NCI-H2029 (cell line): ENCODE measurements at regions not wholly inside any gene's neighbourhood (a gene's known extent, or its start where the extent isn't known, plus 50 kb on each side); places are given as distances from the start of the nearest gene placed in this dataset.

Source experiments
- DNase-seq: peaks from one replicate; lab custom pipeline; 2025; lab: John Stamatoyannopoulos, UW

- no peak for DNase-seq
Observed at GRCh38 chr13:59537500-59537899, 626.2 kb downstream of the DIAPH3 start.

DNA sequence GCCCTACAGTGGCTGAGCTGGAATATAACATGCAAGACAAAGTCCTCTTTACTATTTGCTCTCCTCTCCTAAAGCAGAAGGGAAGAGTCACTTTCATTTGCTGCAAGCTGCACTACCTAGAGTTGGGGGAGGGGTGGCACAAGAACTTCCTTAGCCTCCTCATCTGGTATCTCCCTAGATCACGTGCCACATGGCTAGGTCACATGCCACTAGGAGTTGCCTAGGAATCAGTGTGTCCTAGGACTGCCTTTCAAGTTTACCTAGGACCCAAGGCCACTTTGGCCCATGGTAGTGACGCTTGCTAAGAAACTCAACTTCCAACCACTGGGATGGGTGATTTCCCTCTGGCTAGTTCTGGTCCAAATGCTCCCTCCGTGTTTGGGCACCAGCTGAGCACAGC is 625.2 kb downstream of the DIAPH3 start:
- no peak for DNase-seq

DNA sequence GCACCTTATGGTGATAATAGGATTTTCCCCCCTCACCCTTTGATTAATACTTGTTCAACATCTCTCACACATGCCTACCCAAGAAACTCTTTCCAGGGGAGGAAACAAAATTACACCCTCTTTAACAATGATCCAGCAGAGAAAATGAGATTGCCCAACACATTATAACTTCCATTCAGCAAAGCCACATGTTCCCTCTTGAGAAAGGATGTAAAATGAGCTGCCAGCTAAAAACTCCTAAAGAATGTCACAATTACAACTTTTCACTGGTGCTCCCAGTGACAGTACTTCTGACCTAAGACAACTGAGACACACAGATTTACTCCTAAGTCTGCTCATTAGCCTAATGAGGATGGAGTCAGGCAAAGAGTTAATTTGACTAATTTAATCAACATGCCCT is 621.4 kb downstream of the DIAPH3 start:
- DNase-seq, result no peak

DNA sequence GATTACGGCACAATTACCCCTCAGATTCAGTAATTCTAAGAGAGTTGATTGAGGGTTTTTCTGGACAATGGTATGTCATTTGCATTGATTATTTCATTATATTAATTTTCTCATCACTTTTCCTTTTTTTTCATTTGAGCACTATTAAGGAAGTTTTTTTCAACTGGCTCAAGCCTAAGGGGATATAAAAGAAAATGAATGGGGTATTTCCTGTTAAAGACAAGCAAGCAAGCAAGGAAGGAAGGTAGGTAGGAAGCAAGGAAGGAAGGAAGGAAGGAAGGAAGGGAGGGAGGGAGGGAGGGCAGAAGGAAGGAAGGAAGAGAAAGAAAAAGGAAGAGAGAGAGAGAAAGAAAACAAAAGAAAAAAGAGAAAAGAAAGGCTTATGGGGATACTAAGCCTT is 620.3 kb downstream of the DIAPH3 start:
- no peak for DNase-seq

DNA sequence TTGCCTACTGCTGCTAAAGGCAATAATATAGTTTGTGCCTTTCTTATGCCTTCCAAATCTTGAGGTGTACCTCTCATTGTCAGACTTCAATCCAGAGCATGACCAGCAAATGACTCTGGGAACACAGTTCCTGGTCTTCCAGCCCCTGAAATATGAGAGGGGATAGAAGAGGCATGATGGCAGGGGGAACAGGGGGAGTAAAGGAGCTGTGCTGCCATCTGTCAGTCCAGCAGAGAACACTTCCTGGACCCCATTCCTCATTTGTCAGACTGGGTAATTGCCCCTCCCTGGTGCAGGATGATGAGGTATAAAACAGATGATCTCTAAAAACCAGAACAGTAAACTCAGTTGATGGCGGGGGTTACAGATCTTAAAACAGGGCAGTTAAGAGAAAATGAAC is 618.7 kb downstream of the DIAPH3 start:
- DNase-seq, result no peak

- DNase-seq, result no peak
Observed at GRCh38 chr13:59546178-59546577, 617.5 kb downstream of the DIAPH3 start.

DNA sequence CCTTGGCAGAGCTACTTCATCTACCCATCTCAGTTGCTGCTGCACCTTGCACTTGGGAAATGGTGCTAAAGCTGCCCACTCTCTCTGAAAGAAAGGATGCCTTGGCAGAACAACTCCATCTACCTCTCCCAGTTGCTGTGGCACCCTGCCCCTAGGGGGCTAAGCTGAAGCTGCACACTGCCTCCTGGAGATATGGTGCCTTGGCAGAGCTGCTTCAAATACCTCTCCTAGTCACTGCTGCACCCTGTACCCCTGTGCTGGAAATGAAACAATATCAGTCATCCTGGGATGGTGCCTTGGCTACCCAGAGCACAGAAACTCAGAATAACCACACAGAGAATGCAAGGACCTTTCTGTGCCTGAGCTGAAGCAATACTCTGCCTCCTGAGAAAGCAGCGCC is 615.8 kb downstream of the DIAPH3 start:
- DNase-seq, result no peak

DNA sequence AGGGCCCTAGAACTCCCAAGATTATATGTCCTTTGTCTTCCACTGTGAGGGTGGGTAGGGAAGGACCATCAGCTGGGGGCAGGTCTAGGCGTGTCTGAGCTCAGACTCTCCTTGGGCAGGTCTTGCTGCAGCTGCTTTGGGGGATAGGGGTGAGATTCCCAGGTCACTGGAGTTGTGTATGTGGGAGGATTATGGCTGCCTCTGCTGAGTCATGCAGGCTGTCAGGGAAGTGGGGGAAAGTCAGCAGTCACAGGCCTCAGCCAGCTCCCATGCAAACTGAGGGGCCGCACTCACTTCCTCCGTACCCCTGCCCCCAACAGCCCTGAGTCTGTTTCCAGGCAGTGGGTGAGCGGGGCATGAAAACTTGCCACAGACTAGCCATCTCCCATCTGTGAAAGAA is 600.8 kb downstream of the DIAPH3 start:
- no peak for DNase-seq

DNA sequence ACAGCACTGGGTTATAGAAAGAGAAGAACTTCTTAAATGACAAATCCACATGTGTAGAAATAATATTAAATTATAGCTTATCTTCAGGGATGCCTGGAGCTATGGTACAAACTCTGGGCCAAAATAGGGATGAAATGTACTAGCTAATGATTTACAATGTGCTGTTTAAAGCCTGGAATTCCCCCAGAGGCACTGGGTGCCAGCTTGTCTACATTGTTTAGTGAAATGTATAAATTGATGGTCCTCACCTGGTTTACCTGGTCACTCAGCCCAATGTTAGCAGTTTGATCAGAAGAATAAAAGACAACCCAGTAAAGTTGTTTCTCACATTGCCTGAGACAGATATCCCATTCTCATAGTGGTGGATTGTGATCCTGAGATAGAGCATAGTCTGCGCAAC is 597.2 kb downstream of the DIAPH3 start:
- no peak for DNase-seq

DNA sequence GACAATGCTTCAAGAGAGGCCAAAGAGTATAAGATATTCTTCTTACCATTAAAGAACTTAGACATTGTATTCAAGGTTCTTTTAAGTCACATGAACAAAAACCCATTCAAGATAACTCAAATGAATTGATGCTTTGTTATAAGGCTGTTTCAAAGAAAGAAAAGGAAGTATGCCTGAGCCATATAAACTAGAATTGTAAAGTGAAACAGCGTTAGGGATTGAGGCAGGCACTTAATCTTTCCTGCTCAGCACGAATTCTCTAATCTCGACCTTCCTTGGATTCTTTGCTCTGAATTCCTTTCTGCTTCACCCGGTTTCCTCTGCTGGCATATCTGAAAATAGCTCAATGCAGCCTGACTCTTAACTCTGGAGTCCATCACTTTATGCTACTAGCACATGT is 595.4 kb downstream of the DIAPH3 start:
- no peak for DNase-seq

- DNase-seq, result no peak
Observed at GRCh38 chr13:59570204-59570603, 593.5 kb downstream of the DIAPH3 start.

- no peak for DNase-seq
Observed at GRCh38 chr13:59584101-59584500, 579.6 kb downstream of the DIAPH3 start.

DNA sequence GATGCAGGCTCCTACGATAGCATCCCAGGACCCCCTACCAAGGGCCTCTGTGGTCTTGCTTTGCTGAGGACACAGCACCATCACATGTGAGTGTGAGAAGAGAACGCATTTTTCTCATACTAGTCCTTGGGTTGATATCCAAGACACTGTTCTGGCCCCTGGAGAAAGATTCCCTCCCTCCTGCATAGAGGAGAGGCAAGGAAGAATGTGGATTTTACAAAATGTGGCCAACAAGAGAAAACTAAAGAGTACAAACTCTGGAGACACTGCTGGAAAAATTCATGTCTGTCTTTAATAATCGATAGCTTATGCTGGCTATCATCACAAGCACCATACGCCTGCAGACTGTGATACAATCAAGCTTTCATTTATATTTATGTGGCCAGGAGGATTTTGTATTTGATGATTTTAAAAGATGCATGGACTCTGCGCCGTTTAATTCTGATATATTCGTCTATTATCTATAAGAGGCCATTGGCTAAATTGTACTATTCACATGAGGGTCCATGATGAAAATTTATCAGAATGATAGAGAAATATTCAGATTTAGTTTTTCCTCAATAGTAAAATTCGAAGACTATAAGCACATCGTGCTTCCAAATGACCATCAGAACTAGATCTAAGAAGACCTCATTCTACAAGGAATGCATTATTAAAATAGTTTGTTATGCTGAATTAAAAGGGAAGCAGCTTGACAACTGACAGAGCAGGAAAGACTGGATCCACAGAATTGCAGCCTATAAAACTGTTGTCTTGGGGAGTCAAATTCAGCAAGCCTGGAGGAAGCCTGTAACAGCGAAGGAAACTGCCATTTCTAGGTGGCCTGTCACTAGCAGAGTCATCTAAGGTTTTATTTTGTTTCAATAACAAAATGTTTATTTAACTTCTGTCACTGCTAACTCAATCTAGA is 578.7 kb downstream of the DIAPH3 start:
- DNase-seq, result no peak

- DNase-seq, result no peak
Observed at GRCh38 chr13:59587030-59587429, 576.7 kb downstream of the DIAPH3 start.

DNA sequence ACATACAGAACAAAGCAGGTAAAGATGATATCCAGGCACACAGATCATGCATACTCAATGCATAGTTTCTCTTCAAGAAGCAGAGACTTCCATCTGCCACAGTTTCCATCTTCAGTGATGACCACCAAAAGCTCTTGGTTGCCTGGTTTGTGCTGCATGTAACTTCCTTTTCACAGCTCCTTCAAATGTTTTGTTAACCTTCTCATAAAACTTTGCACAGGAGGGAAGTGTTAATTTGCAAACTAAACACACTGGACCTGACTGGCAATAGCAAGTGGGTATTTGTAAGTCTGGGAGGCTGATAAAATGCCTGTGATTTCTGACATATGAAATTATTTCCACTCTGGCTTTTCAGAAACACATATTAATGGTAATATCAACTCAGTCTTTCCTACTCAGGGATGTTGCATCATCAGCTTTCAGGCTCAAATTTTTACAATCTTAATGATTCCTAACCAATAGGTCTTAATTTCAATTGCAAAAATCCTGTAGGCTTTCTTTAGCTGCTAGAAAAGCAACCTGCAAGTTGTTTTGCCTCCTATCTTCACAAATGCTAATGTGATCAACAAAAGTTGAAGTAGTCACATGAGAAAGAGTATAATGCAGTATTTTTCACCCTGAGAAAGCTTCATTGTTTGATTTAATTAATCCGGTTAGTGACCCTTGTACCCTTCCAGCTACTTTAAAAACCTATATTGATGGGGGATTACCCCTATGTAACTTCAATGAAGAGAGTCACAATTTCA is 575.6 kb downstream of the DIAPH3 start:
- no peak for DNase-seq

GRCh38 chr13:59588717-59589067 is 575.0 kb downstream of the DIAPH3 start:
- no peak for DNase-seq

DNA sequence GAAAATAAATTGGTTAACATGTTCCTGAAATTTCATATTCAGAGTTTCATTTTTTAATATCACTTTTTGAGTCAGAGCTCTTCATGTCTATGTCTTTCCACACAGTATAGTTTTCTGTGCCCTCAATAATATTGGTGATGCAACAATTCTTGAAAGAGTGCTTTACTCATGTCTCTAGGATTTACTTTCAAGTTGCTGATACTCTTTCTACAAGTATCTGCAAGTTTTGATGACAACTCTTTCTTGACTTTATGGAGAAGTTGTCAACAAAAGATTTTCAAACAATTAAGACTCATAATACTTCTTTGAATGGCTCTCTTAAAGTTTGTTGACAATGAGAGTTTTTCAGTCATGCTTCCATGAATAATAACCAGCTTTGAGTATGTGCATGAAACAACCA is 561.7 kb downstream of the DIAPH3 start:
- no peak for DNase-seq

DNA sequence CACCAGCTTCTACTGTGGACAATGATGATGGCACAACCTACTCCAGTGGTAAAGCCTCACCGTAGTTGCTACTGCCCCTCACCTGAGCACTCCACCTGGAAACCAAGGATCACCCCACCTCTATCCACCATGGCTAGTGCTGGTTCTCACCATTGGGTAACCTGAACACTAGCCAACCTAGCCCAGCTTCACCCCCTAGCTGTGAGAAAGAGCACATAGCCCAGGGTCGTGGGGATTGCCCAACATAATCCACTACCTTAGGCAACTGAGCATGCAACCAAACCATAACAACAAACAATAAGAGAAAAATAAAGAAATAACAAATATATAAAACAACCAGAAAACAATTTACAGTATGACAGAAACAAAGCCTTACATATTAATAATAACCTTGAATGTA is 560.1 kb downstream of the DIAPH3 start:
- DNase-seq, result no peak

GRCh38 chr13:59607172-59607571 is 556.6 kb downstream of the DIAPH3 start:
- no peak for DNase-seq

- DNase-seq, result no peak
Observed at GRCh38 chr13:59607780-59608233, 555.9 kb downstream of the DIAPH3 start.

GRCh38 chr13:59609421-59609820 is 554.3 kb downstream of the DIAPH3 start:
- DNase-seq, result no peak
